CD14-positive monocyte (primary cell): ENCODE measurements at regions not wholly inside any gene's neighbourhood (a gene's known extent, or its start where the extent isn't known, plus 50 kb on each side); places are given as distances from the start of the nearest gene placed in this dataset.

Source experiments
- DNase-seq, 3 donors: peaks; one replicate each; pipeline ENCODE4 v3.0.0-alpha.2; 2011 to 2022
- H2AFZ ChIP-seq: 2 replicates; pipeline ENCODE4 v1.6.0; 2012; ENCODE audit warnings: mild to moderate bottlenecking, low read depth, low read length, inconsistent platforms; ENCODE audit not compliant: insufficient read depth, poor library complexity, severe bottlenecking
- H3K27ac ChIP-seq, 2 donors: 1 replicate in 1 of 2; 2 replicates in 1 of 2; pipeline ENCODE4 v1.5.1; 2012 to 2013; ENCODE audit warnings: low read length in 2 of 2, control low read depth in 1 of 2, inconsistent platforms in 1 of 2, low read depth in 1 of 2, mild to moderate bottlenecking in 1 of 2
- H3K27me3 ChIP-seq, 2 donors: one replicate each; pipeline versions ENCODE4 v1.6.0 to v1.6.1; 2011 to 2013; ENCODE audit warnings: low read length in 2 of 2; ENCODE audit not compliant: control insufficient read depth in 2 of 2, insufficient read depth in 2 of 2
- H3K36me3 ChIP-seq, 2 donors: replicated peaks in 1 of 2; 1 replicate in 1 of 2; 2 replicates in 1 of 2; pipeline versions ENCODE4 v1.5.1 to v1.6.1; 2012 to 2013; ENCODE audit warnings: low read length in 2 of 2, control low read depth in 1 of 2, inconsistent platforms in 1 of 2, mild to moderate bottlenecking in 1 of 2; ENCODE audit not compliant: insufficient read depth in 2 of 2, control insufficient read depth in 1 of 2
- H3K4me1 ChIP-seq, 2 donors: 1 replicate in 1 of 2; 2 replicates in 1 of 2; pipeline versions ENCODE4 v1.5.1 to v1.6.1; 2012 to 2013; ENCODE audit warnings: low read length in 2 of 2, control low read depth in 1 of 2, inconsistent platforms in 1 of 2, mild to moderate bottlenecking in 1 of 2, moderate library complexity in 1 of 2; ENCODE audit not compliant: insufficient read depth in 2 of 2, control insufficient read depth in 1 of 2
- H3K4me2 ChIP-seq: replicated peaks from 2 replicates; pipeline ENCODE3; 2012; ENCODE audit warnings: low read length, moderate library complexity, mild to moderate bottlenecking; ENCODE audit not compliant: poor library complexity, severe bottlenecking; ENCODE audit errors: extremely low read depth
- H3K4me3 ChIP-seq, 3 experiments: fragments of 200-600 bp in 1 of 3; sonication (generic) in 1 of 3; replicated peaks in 1 of 3; 1 replicate in 2 of 3; 2 replicates in 1 of 3; pipeline ENCODE4 v1.5.1; 2011 to 2013; ENCODE audit warnings: low read length in 3 of 3, mild to moderate bottlenecking in 3 of 3, control low read depth in 2 of 3, low read depth in 2 of 3, inconsistent platforms in 1 of 3, moderate library complexity in 1 of 3
- H3K79me2 ChIP-seq: 2 replicates; pipeline ENCODE4 v1.6.0; 2012; ENCODE audit warnings: mild to moderate bottlenecking, control low read depth, inconsistent platforms, low read length, moderate library complexity; ENCODE audit not compliant: insufficient read depth
- H3K9ac ChIP-seq: 2 replicates; pipeline ENCODE4 v1.6.0; 2017; ENCODE audit warnings: low read length, mild to moderate bottlenecking; ENCODE audit not compliant: insufficient read depth, poor library complexity, severe bottlenecking
- H3K9me3 ChIP-seq, 2 donors: replicated peaks in 1 of 2; 1 replicate in 1 of 2; 2 replicates in 1 of 2; pipeline versions ENCODE4 v1.5.1 to v1.6.1; 2012 to 2013; ENCODE audit warnings: low read length in 2 of 2, control low read depth in 1 of 2; ENCODE audit not compliant: control insufficient read depth in 1 of 2, insufficient read depth in 1 of 2
- H4K20me1 ChIP-seq: 2 replicates; pipeline ENCODE4 v1.6.0; 2012; ENCODE audit warnings: mild to moderate bottlenecking, low read length, control low read depth, moderate library complexity; ENCODE audit not compliant: insufficient read depth
- H3K27ac Mint-ChIP-seq, 7 donors: one replicate each; pipeline ENCODE4 v1.8.0; 2020; ENCODE audit warnings: mild to moderate bottlenecking in 7 of 7, mixed read lengths in 7 of 7, moderate library complexity in 6 of 7, inconsistent platforms in 2 of 7
- H3K27me3 Mint-ChIP-seq, 3 donors: one replicate each; pipeline ENCODE4 v1.8.0; 2021 to 2022; ENCODE audit warnings: low read depth in 3 of 3, mild to moderate bottlenecking in 3 of 3, mixed read lengths in 3 of 3, moderate library complexity in 3 of 3, inconsistent platforms in 1 of 3
- H3K36me3 Mint-ChIP-seq, 2 donors: one replicate each; pipeline ENCODE4 v1.8.0; 2020; ENCODE audit warnings: mixed read lengths in 2 of 2, inconsistent platforms in 1 of 2, mild to moderate bottlenecking in 1 of 2
- H3K4me1 Mint-ChIP-seq: one replicate; pipeline ENCODE4 v1.8.0; 2020; ENCODE audit warnings: mild to moderate bottlenecking, mixed read lengths
- H3K4me3 Mint-ChIP-seq, 2 donors: one replicate each; pipeline ENCODE4 v1.8.0; 2020; ENCODE audit warnings: mild to moderate bottlenecking in 2 of 2, mixed read lengths in 2 of 2, moderate library complexity in 1 of 2
- H3K9me3 Mint-ChIP-seq, 7 donors: one replicate each; pipeline ENCODE4 v1.8.0; 2020 to 2022; ENCODE audit warnings: mixed read lengths in 7 of 7, mild to moderate bottlenecking in 6 of 7, moderate library complexity in 6 of 7, inconsistent platforms in 2 of 7
- CTCF ChIP-seq: fragments of 200-600 bp; IDR thresholded peaks from one replicate; pipeline ENCODE4 v1.8.0; 2022; ENCODE audit warnings: antibody characterized with exemption, mild to moderate bottlenecking
- WGBS: methylation state at CpG from one replicate; pipeline ENCODE4 v1.1.5; 2013; ENCODE audit warnings: missing lambda C conversion rate; ENCODE audit not compliant: insufficient coverage; 5-methylcytosine and 5-hydroxymethylcytosine counted together
- intact Hi-C, 2 donors: fragments of 100-400 bp; cut with micrococcal nuclease; formaldehyde crosslinking; loops; one replicate each; pipeline versions ENCODE4 v1.15.0 to v1.15.1; 2023

- Histone ChIP-seq H3K9me3 (no peaks in the 10 kb centered on the region), H3K9ac (no peak overlapping the region), H3K27me3 (no peaks in the 10 kb centered on the region), H4K20me1 (no peaks in the 10 kb centered on the region), H3K79me2 (no peaks in the 10 kb centered on the region), H3K4me2 (no peak overlapping the region), H3K36me3 (no peaks in the 10 kb centered on the region), H3K27ac (no peak overlapping the region), H3K4me1 (no peaks in the 10 kb centered on the region), H3K4me3 (no peak overlapping the region), H2AFZ (no peak overlapping the region)
- Mint-ChIP-seq H3K36me3 (no peaks in the 10 kb centered on the region), H3K27ac (peak overlapping the region in 1 of 7 donors; percentile 19), H3K9me3 (peaks cover 0 to 4% (median 2%) of the 10 kb centered on the region in 7 donors), H3K4me3 (no peak overlapping the region), H3K4me1 (no peaks in the 10 kb centered on the region), H3K27me3 (no peaks in the 10 kb centered on the region)
- TF ChIP-seq CTCF = no peak
- no peak for DNase-seq
- WGBS = 36% methylated on average over 3 of the region's 5 CpGs
- intact Hi-C loops = no loop called here
Measured at GRCh38 chr16:6206080-6206479, 1108.5 kb upstream of the EEF2KMT start.

DNA sequence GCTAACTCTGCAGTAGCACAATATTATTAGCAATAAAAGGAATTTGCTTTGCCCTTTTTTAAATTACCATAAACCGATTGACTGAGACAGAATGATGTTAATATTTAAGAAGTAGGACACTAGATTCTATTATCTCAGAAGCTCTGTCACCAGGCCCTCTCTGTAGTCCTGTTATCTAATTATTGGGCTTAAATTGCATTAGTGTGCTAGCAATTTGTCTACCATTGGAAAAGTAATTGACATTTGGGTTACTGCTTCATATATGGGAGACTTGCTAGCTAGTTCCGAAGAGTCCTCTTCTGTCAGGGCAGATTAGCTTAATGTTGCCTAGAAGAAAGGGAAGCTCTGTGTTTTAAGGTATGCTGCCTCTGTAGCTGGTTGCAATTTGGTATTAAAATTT is 1107.3 kb upstream of the EEF2KMT start:
- no peak overlapping the region for H2AFZ ChIP-seq
- H3K36me3 ChIP-seq = no peaks in the 10 kb centered on the region
- no peaks in the 10 kb centered on the region for H3K27me3 ChIP-seq
- no peak overlapping the region for H3K9ac ChIP-seq
- Mint-ChIP-seq H3K27me3 (no peaks in the 10 kb centered on the region), H3K36me3 (no peaks in the 10 kb centered on the region), H3K4me1 (no peaks in the 10 kb centered on the region), H3K4me3 (no peak overlapping the region), H3K9me3 (peaks cover 0 to 5% (median 1%) of the 10 kb centered on the region in 7 donors), H3K27ac (no peak overlapping the region)
- H3K79me2 ChIP-seq = no peaks in the 10 kb centered on the region
- WGBS = 90% methylated on average over 1 of the region's 2 CpGs
- H3K4me2 ChIP-seq = no peak overlapping the region
- no peak for TF ChIP-seq CTCF
- H4K20me1 ChIP-seq = no peaks in the 10 kb centered on the region
- H3K4me1 ChIP-seq = no peaks in the 10 kb centered on the region
- H3K27ac ChIP-seq = no peak overlapping the region
- no peaks in the 10 kb centered on the region for H3K9me3 ChIP-seq
- no peak overlapping the region for H3K4me3 ChIP-seq
- DNase-seq = no peak
- intact Hi-C loops = no loop called here
